AG04450 (cell line): ENCODE measurements at regions not wholly inside any gene's neighbourhood (a gene's known extent, or its start where the extent isn't known, plus 50 kb on each side); places are given as distances from the start of the nearest gene placed in this dataset.

ENCODE experiments used
- CTCF ChIA-PET: fragments of 300-600, 350-600 bp; formaldehyde crosslinking; extraction: SDS; loops from one replicate; lab custom pipeline; 2022; ENCODE audit warnings: antibody characterized with exemption, inconsistent platforms; lab: Charles Lee
- POLR2A ChIA-PET: fragments of 350-600 bp; formaldehyde crosslinking; extraction: SDS; loops from one replicate; lab custom pipeline; 2021; ENCODE audit warnings: antibody characterized with exemption, inconsistent platforms; lab: Yijun Ruan, JAX
- DNase-seq: peaks from one replicate; pipeline ENCODE4 v3.0.0-alpha.2; 2011; ENCODE audit warnings: low read depth, low spot score
- H3K27ac ChIP-seq: one replicate; pipeline ENCODE4 v1.5.1; 2012; ENCODE audit warnings: low read depth, low read length, control low read depth
- H3K27me3 ChIP-seq: one replicate; pipeline ENCODE4 v1.6.0; 2012; ENCODE audit warnings: low read length; ENCODE audit not compliant: control insufficient read depth, insufficient read depth
- H3K4me3 ChIP-seq: 2 replicates; pipeline ENCODE4 v1.5.1; 2011; ENCODE audit warnings: mild to moderate bottlenecking, low read depth, low read length, control low read depth
- H3K9me3 ChIP-seq: 2 replicates; pipeline ENCODE4 v1.5.1; 2012; ENCODE audit warnings: low read length; ENCODE audit not compliant: control insufficient read depth, insufficient read depth
- CTCF ChIP-seq: IDR thresholded peaks from 2 replicates; pipeline ENCODE4 v1.5.1; 2011; ENCODE audit warnings: low read depth, low read length, control low read depth, inconsistent platforms

GRCh38 chr2:204495381-204495780 is 49.9 kb upstream of the PARD3B start:
- no peak overlapping the region for H3K27ac ChIP-seq
- H3K27me3 ChIP-seq: no peaks in the 10 kb centered on the region
- no peaks in the 10 kb centered on the region for H3K9me3 ChIP-seq
- DNase-seq: no peak
- H3K4me3 ChIP-seq: no peak overlapping the region
- ChIA-PET CTCF (no interaction called here), POLR2A (no interaction called here)
- no peak for TF ChIP-seq CTCF
